ENCODE measurements at regions not wholly inside any gene's neighbourhood (a gene's known extent, or its start where the extent isn't known, plus 50 kb on each side); places are given as distances from the start of the nearest gene placed in this dataset.
"Not testable (repeated sequence)": the region's sequence is repeated elsewhere in the genome, so short reads cannot be mapped to it uniquely, and the experiment has no call there.

DNA sequence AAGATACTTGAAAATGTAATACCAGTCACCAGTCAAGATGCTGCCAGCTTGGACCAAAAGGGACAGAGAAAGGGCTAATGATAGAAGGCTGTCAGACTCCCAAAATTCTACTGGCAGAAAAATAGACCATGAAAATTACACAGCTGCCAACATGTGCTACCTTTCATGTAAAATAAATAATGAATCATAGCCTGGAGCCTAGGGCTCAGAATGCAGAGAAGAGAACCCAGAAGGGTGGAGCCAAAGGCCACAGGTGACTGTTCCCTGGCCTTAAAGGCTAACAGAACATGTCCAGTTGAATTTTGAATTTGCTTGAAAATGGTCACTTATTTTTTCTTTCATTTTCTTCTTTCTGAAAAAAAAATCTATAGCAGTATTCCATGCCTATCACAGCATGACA is 1827.0 kb upstream of the MIR17HG start:
- no peak for DNase-seq

DNA sequence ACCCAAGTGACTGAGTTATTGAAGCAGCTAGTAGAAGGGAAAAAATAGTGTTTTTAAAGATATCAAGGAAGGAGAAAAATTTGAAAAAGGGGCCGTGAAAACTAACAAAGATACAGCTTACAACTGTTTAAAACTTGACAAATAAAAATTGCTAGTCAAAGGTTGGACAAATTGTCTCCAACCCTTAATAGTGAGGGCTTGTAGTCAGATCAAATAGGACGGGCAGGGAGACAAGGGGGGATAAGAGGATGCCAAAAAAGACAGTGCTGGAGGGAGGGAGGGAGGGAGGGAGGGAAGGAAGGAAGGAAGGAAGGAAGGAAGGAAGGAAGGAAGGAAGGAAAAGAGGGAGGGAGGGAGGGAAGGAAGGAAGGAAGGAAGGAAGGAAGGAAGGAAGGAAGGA is 1825.8 kb upstream of the MIR17HG start:
- not testable (repeated sequence) for DNase-seq

- DNase-seq = no peak
Measured at GRCh38 chr13:89541091-89542030, 1806.1 kb upstream of the MIR17HG start.

DNA sequence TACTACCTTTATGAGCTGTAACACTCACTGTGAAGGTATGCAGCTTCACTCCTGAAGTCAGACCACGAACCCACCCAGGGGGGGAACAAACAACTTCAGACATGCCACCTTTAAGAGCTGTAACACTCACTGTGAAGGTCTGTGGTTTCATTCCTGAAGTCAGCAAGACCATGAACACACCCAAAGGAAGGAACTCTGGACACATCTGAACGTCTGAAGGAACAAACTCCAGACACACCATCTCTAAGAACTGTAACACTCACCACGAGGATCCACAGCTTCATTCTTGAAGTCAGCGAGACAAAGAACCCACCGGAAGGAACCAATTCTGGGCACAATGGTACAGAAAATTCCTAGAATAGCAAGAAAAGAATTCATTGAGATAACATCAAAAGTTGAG is 1796.5 kb upstream of the MIR17HG start:
- DNase-seq = no peak

DNA sequence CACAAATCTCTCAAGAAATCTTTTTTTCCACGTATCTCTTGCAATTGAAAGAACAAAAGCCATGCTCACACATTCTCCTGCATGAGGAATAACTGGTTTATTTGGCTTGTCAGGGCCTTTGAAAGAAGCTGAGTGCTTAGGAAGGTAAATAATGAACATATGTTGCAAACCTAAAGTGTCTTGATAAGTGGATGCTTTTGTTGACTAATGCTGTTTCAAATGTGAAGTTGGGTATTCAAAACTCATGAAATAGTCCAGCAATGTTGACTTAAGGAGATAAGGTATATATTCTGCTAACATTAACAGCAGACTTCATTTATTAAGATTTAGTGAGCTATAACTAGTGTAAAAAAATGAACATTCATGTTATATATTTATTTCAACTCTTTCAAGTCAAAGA is 1792.7 kb upstream of the MIR17HG start:
- DNase-seq = no peak

DNA sequence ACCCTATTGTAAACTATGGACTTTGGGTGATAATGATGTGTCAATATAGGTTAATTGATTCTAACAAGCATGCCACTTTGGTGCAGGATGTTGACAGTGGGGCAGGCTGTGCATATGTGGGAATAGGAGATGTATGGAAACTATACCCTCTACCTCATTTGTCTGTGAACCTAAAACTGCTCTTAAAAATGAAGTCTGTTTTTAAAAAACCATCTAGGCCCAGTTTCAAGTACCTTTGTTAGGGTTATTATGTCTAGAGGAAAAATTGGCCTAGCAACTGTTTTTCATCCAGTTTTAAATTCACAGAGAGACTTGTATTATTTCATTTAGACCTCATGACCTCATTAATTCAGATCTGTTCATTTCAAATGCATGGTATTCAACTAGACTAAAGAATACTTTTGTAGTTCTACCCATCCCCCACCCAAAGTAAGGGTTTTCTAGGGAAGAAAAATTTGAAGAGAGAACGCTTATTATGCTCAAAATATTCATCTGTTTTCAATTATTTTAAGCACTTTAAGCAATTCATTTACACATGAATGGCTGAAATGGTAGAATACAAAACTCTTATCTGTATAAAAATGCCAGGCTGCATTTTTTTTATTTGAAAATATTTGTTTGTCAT is 1781.9 kb upstream of the MIR17HG start:
- no peak for DNase-seq

DNA sequence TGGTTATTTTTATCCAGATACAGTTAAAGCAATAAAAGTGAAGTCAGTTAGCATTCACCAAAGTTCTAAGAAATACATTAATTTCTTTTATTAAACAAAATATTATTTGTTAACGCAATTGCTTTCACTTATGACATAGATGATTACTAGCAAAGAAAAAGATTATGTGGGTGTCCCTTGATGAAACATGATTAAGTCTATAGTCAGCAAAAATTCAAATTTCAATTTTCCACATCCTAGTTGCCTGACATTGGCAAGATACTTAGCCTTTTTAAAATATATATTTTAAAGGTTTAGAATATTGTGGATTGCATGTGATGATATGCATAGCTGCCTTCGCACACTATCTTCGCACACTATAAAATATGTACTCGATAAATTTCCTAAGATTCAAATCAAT is 1780.5 kb upstream of the MIR17HG start:
- no peak for DNase-seq

DNA sequence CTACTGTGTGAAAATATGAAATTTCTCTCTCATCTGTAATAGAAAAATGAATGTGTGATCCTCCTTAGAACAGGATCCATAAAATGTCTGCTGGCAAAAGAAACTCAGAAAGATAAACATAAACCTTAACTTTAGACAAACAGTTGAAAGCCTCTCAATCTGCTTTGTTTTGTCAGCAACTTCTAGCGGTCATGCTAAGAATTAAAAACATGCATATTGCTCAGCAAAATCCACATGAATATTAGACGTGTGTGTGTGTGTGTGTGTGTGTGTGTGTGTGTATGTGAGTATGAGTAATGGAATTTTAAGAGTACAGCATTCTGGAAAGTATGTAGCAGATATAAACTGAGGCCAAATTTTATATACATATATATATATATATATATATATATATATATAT is 1779.2 kb upstream of the MIR17HG start:
- no peak for DNase-seq

GRCh38 chr13:89568746-89569145 is 1778.7 kb upstream of the MIR17HG start:
- DNase-seq = no peak

DNA sequence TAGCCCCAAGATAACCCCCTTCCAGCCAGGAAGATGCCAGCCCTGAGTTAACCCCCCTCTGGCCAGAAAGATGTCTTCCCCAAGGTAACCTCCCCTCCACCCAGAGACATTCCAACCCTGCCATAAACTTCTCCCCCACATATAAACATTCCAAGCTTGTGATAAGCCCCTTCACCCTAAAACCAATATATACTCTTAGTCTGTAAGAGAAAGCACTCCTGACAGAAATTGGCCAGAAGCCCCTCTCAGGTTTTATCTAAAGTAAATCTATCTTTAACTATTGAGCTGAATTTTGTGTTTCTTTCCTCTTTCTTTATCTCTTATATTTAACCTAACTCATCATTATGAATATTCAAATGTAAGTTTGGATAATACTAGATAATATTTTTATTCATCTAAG is 1775.8 kb upstream of the MIR17HG start:
- DNase-seq = no peak

DNA sequence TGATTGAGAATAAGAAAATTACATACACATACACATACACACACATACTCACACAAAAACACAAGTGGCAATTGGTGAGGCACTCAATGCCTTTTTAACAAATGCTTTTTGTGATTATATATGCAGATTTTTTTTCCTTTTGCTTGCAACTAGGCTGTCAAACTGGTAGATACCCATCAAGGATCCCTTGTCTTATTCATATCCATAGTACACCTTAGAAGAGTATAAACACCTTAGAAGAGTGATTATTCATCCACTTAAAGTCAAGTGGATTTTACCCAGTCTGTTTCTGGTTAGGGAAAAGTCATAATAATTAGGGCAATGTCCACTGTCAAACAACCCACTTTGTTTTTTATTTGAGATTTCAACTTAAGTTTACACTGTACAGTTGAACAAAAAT is 1773.4 kb upstream of the MIR17HG start:
- no peak for DNase-seq

GRCh38 chr13:89577301-89577700 is 1770.2 kb upstream of the MIR17HG start:
- DNase-seq = no peak

DNA sequence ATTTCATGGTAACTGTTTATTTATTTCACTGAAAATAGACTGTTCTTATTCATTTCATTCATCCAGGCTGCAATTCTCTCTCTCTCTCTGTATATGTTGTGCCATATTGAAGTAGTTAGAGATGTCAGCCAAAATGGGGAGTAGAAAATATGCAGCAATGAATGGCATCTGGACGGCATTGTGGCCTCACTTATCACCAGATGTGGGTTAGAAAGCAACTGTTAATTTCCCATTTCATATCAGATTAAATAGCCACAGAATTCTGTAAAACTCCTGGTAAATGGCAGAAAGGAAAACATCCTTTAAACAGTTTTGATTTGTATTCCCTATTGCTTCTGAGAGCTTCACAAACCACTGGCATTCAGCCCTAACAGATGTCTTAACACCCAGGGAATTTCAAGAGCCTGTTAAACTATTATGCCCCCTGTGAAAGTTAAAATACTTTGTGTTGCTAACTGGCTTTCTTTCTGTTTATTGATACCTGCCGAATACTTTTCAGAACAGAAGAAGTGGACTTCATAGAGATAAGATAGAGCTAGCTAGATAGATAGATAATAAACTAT is 1763.3 kb upstream of the MIR17HG start:
- no peak for DNase-seq

- DNase-seq = no peak
Measured at GRCh38 chr13:89602655-89603054, 1744.8 kb upstream of the MIR17HG start.

GRCh38 chr13:89603187-89603586 is 1744.3 kb upstream of the MIR17HG start:
- no peak for DNase-seq

- no peak for DNase-seq
Measured at GRCh38 chr13:89609318-89609717, 1738.2 kb upstream of the MIR17HG start.

GRCh38 chr13:89610331-89610730 is 1737.2 kb upstream of the MIR17HG start:
- no peak for DNase-seq

GRCh38 chr13:89610881-89611280 is 1736.6 kb upstream of the MIR17HG start:
- no peak for DNase-seq

- DNase-seq = no peak
Measured at GRCh38 chr13:89627996-89628395, 1719.5 kb upstream of the MIR17HG start.

DNA sequence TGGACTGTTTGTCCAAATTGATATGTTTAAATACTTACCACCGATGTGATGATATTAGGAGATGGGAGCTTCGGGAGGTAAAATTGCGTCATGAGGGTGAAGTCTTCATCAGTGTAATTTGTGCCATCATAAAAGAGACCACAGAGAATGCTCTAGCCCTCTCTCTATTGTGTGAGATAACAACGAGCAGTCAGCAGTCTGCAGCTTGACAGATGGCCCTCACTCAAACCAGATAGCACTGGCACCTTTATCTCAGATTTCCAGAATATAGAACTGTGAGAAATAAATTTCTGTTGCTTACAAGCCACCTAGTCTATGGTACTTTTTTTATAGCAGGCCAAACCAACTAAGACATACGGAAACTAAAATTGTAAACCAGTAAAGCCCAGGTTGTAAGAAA is 1718.9 kb upstream of the MIR17HG start:
- no peak for DNase-seq

DNA sequence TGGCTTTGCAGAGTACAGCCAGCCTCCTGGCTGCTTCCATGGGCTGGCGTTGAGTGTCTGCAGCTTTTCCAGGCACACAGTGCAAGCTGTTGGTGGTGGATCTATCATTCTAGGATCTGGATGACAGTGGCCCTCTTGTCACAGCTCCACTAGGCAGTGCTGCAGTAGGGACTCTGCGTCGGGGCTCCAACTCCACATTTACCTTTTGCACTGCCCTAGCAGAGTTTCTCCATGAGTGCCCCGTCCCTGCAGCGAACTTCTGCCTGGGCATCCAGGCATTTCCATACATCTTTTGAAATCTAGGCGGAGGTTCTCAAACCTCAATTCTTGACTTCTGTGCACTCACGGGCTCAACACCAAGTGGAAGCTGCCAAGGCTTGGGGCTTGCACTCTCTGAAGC is 1697.3 kb upstream of the MIR17HG start:
- DNase-seq = no peak

DNA sequence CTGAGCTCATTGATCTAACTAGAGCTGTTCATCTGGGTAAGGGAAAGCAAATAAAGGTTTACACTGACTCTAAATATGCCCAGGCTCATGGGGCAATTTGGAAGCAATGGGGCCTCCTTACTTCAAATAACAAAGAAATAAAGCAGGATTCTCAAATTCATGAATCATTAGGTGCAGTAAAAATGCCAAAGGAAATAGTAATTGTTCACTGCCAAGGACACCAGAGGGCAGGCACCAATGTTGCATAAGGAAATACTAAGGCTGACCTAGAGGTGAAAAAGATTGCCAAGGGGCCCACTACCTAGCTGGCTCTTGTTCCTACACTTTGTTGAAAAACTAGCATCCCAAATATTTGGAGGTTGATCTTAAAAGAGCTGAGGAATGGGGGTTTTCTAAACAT is 1686.7 kb upstream of the MIR17HG start:
- no peak for DNase-seq

DNA sequence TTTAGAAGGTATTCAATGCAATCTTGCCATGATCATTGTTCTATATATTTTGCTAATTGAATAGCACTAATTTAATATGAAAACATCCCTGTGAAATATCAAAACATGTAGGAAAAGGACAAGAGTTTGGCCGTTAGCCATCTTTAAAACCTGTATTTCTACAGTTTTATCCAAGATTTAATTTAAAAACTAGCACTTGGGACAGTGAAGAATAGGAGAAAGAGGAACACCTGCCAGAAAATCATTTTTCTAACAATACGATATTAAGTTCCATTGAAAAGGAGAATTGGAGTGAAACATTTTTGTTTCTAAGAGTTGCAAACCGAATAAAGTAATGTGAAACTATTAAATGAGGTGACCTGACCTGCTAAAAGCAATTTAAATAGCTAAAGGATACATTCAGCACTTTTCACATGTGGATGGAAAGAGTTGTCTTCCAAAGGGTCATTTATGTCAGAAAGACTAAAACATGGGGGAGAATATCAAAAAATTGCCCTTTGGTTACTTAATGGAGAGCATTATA is 1673.6 kb upstream of the MIR17HG start:
- no peak for DNase-seq

Data from CD4-positive, alpha-beta T cell treated with Interleukin-6 for 4 hours (primary cell).